Pulmonary artery endothelial cell (primary cell): ENCODE measurements at regions not wholly inside any gene's neighbourhood (a gene's known extent, or its start where the extent isn't known, plus 50 kb on each side); places are given as distances from the start of the nearest gene placed in this dataset.
"Not testable (repeated sequence)": the region's sequence is repeated elsewhere in the genome, so short reads cannot be mapped to it uniquely, and the experiment has no call there.

Source experiments
- DNase-seq: peaks from one replicate; pipeline ENCODE4 v3.0.0-alpha.2; 2011; ENCODE audit warnings: low read depth, low spot score

GRCh38 chr4:181756451-181757095, 486.6 kb upstream of the TENM3 start:
- DNase-seq, result no peak

DNA sequence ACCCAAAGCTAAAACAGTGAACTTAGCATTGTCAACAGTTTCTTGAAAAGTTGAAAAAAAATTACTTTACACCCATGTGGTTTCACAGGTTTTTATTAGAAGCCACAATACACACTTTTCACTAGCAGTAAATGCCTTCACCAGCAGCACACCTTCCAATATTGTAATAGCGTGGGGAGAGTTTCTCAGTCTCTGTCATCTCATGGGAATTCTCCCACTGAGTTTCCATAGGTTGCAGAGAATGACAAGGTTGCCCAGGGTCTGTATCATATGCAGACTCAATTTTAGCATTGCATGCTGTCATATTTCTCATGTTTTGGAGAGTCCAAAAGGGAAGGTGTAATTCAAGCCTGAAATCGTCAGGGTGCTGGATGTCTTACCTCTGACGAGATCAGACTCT, 486.1 kb upstream of the TENM3 start:
- DNase-seq, result no peak

- no peak for DNase-seq
These were observed 485.1 kb upstream of the TENM3 start for GRCh38 chr4:181757910-181758660.

- DNase-seq, result no peak
These were observed 482.6 kb upstream of the TENM3 start for GRCh38 chr4:181760560-181760959.

DNA sequence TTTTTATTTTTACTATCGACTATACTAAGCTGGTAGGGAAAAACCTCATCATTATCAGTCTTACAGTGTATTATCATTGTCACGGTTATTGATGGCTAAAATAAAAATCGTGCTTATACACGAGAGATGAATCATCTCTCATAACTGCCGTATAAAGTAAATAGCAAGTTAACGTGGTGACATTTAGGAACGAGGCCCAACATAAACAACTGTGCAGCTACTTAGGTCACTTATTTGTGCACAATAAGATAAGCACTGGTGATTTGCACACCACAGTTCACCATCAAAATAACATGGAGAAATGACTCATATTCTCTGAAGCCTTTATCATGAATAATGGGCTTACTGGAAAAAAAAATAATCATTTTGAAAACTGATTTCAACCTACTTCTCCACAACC, 482.0 kb upstream of the TENM3 start:
- no peak for DNase-seq

DNA sequence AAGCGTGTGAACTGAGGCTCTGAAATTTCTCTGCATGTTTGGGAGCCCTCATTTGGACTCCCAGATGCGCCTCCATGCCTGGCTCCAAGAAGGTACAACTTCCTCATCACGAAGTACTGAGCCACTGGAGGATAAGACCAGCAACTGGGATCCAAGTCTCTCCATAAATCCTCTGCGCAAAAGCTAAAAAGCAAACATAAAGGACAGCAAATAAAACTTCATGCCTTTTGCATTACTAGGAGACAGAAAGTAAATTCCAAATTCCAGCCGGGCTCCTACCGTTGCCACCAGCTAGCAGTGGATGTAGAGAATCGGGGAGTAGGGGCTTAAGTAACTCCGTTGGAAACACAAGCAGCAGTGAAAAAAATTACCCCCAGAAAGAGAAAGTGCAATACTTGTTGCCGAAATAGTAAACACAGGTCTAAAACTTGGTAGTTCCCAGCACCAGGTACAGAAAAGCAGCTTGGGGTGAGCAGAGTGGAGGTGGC, 477.1 kb upstream of the TENM3 start:
- DNase-seq, result no peak

DNA sequence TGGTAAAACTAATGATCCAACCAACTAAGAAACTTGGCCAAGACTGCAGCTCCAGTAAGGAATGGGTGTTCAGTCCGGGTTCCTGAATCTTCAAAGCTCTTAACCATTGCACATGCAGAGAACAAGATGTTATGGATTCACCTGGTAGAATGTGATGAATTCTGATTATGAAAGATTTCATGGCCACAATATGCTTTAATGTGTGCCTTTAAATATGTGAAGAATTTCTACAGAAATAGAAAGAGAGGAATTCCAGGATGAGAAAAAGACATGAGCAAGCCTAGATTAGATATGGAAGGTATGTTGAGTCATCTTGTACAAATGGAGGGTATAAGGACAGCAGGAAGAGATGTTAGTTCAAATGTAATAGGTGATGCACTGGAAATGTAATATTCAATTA, 472.2 kb upstream of the TENM3 start:
- DNase-seq, result no peak

- no peak for DNase-seq
These were observed 467.9 kb upstream of the TENM3 start for GRCh38 chr4:181775298-181775697.

DNA sequence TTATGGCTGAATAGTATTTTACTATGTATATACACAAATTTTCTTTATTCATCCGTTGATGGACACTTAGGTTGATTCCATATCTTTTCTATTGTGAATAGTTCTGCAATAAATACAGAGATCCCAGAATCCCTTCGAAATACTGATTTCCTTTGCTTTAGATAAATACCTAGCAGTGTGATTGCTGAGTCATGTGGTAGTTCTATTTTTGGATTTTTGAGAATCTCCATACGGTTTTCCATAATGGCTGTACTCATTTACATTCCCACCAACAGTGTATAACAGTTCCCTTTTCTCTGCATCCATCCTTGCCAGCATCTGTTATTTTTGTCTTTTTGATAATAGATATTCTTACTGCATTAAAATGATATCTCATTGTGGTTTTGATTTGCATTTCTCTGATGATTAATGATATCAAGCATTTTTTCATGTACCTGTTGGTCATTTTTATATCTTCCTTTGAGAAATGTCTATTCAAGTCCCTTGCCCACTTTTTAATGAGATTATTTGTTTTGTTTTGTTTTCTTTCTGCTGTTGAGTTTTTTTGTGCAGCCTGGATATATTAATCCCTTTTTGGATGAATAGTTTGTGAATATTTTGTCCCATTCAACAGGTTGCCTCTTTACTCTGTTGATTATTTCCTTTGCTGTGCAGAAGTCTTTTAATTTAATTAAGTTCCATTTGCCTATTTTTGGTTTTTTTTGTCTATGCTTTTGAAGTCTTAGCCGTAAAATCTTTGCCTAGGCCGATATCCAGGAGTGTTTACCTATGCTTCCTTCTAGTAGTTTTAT, 466.7 kb upstream of the TENM3 start:
- no peak for DNase-seq

GRCh38 chr4:181777518-181777917, 465.7 kb upstream of the TENM3 start:
- no peak for DNase-seq

DNA sequence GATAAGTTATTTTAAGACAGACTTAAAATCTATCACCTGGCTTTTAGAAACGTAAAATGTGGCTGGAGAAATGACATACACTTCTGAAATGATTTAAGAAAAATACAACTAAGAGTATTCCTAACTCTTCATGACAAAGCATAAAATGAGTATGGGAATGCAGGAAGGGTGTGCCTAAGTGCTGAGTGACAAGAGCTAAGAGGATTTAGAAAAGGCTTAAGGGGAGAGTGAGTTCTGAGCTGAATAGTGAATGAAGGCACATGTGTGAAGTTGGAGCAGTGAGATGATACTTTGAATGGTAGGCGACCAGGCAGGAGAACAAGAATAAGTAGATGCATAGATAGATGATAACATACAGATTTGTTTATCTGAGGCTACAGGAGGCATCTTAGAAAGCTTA, 458.3 kb upstream of the TENM3 start:
- no peak for DNase-seq

DNA sequence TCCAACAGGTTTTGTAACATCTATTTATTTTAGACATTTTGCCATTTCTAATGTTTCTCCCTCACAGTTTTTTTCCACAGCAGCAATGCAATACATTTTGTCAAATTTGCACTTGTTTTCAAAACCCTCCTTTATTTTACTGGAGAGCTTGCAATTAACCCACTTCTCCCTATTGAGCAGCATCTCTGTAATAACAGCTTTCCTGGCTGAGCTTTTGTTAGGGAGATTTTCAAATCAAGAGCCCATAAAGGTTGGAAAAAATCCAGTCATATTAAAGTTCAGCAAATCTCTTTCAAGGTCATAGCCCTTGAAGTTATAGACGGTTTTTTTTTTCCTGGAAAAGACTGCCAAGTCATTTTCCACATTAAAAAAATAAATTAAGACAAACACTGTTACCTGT, 450.6 kb upstream of the TENM3 start:
- no peak for DNase-seq

GRCh38 chr4:181793096-181793495, 450.1 kb upstream of the TENM3 start:
- DNase-seq, result no peak

DNA sequence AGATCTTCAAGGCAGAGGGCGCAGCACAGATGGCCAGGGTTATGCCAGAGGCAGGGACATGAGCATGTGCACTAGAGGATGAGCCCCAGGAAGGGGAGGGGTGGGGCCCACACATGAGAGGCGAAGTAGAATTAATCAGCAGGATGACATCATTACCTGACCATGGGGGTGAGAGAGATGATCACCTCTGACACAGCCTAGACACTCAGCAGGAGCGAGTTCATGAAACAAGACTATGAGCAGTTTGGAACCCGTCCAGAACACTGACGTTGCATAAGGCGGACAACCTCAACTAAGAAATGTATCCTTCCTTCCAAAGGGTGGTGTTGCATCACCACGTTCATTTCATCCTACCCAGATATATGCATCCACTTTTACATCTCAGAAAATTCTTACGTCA, 446.7 kb upstream of the TENM3 start:
- no peak for DNase-seq

- no peak for DNase-seq
These were observed 444.7 kb upstream of the TENM3 start for GRCh38 chr4:181798536-181798935.

DNA sequence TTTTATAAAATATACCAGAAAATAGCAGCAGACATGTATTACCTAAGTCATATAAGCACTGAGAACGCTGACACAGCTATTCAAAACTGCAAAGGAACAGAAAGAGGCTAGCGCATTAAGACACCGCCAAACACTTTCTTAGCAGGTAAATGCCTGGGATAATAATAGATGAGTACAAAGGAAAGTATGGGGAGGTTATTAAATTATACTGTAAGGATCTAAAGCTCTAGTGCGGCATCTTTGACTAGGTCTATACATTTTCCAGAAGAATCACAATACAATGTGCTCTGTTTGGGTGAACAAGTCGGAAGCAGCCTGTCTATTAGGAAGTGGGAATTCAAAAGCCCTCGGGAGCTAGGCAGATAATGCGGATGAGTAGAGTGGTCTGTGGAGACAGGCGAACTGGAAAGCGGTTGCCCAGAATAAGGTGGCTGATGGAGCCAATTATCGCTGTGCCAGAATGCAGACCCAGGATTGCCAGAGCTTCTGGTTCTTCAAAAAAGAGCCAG, 443.6 kb upstream of the TENM3 start:
- DNase-seq, result no peak

GRCh38 chr4:181802207-181802606, 441.0 kb upstream of the TENM3 start:
- DNase-seq, result no peak

DNA sequence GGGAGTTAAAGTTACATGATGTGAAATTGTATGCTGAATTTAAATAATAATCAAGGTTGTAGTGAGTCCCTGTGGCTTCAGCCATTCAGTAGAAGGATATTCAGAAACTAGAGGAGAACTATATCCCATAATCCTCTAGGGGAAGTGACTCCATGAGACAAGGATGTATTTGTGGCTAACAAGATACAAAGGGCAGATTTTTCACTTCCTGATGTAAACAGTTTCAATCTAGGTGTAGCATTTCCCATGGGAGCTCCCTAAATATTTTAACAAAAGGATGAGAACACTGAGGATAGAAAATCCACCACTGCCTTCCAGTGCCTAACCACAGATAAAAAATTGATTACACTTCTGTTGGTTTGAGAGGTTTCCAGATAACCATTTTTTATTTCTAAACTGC, 435.4 kb upstream of the TENM3 start:
- DNase-seq, result no peak

GRCh38 chr4:181810711-181811110, 432.5 kb upstream of the TENM3 start:
- DNase-seq, result no peak

GRCh38 chr4:181811550-181811949, 431.7 kb upstream of the TENM3 start:
- DNase-seq, result not testable (repeated sequence)

DNA sequence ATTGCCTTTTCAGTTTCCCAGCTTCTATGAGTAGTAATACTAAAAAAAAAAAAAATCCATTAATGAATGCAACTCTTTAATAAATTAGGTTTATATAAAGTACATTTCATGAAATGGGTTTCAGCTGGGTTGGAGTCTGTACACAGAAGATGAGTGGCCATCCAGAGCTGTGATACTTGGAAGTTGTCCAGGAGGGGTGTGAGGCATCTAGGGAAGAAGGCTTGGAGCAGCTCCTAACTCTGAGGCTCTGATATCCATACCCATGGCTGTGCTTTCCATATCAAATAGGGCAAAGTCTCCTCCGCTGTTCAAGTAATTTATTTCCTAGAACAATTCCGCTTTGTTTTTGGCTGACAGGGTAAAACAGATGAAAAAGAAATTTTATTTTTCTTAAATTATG, 423.3 kb upstream of the TENM3 start:
- DNase-seq, result no peak

DNA sequence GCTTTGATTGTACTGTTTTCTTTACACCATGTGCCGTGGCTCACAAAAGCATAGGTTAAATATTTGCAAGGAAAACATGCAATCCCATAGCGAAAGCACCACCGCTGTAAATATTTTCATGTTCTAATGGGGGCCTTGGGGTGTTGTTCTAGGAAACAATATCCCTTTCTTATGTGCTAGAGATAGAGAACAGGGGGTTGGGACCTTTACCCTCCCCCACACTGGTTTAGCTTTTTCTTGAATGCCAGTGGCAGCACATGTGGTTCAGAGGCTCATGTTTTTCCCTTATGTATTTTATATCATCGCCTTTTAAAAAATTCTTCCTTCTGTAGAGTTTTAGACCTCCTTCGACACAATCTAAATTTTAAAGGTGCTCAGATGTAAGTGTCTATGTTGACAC, 422.6 kb upstream of the TENM3 start:
- DNase-seq, result no peak
